ENCODE measurements at regions not wholly inside any gene's neighbourhood (a gene's known extent, or its start where the extent isn't known, plus 50 kb on each side); places are given as distances from the start of the nearest gene placed in this dataset.
"Not testable (repeated sequence)": the region's sequence is repeated elsewhere in the genome, so short reads cannot be mapped to it uniquely, and the experiment has no call there.

- H3K9me3 ChIP-seq: no peaks in the 10 kb centered on the region
- no peak overlapping the region for H3K27ac ChIP-seq
- no peak for TF ChIP-seq CTCF (IDR thresholded peaks at IDR 0.05)
- H3K4me1 ChIP-seq (ENCODE audit: control insufficient read depth in 1 of 2, insufficient read depth in 1 of 2, low read depth in 1 of 2, low read length in 1 of 2): no peaks in the 10 kb centered on the region
- no peaks in the 10 kb centered on the region for H3K36me3 ChIP-seq
- H3K4me3 ChIP-seq (ENCODE audit: low read depth in 1 of 2, low read length in 1 of 2): no peak overlapping the region
- no peaks in the 10 kb centered on the region for H3K27me3 ChIP-seq
Observed at GRCh38 chr10:63806330-63806729, 285.1 kb downstream of the REEP3 start.

GRCh38 chr10:63812501-63812900 is 291.3 kb downstream of the REEP3 start:
- Histone ChIP-seq H3K4me1 (ENCODE audit: control insufficient read depth in 1 of 2, insufficient read depth in 1 of 2, low read depth in 1 of 2, low read length in 1 of 2) (no peaks in the 10 kb centered on the region), H3K36me3 (no peaks in the 10 kb centered on the region), H3K4me3 (ENCODE audit: low read depth in 1 of 2, low read length in 1 of 2) (no peak overlapping the region), H3K9me3 (no peaks in the 10 kb centered on the region), H3K27ac (no peak overlapping the region), H3K27me3 (no peaks in the 10 kb centered on the region)
- no peak for TF ChIP-seq CTCF (IDR thresholded peaks at IDR 0.05)

GRCh38 chr10:63819753-63820329 is 298.6 kb downstream of the REEP3 start:
- H3K27me3 ChIP-seq: no peaks in the 10 kb centered on the region

GRCh38 chr10:63822496-63822895 is 301.3 kb downstream of the REEP3 start:
- Histone ChIP-seq H3K27me3 (no peaks in the 10 kb centered on the region), H3K4me1 (ENCODE audit: control insufficient read depth in 1 of 2, insufficient read depth in 1 of 2, low read depth in 1 of 2, low read length in 1 of 2) (no peaks in the 10 kb centered on the region), H3K27ac (no peak overlapping the region), H3K4me3 (ENCODE audit: low read depth in 1 of 2, low read length in 1 of 2) (no peak overlapping the region), H3K36me3 (no peaks in the 10 kb centered on the region), H3K9me3 (no peaks in the 10 kb centered on the region)
- no peak for TF ChIP-seq CTCF (IDR thresholded peaks at IDR 0.05)

More at GRCh38 chr10:63819753-63820329, 298.6 kb downstream of the REEP3 start:
- no peak overlapping the region for H3K4me3 ChIP-seq (ENCODE audit: low read depth in 1 of 2, low read length in 1 of 2)
- no peak for TF ChIP-seq CTCF (IDR thresholded peaks at IDR 0.05)
- no peaks in the 10 kb centered on the region for H3K9me3 ChIP-seq
- H3K36me3 ChIP-seq: no peaks in the 10 kb centered on the region
- no peak overlapping the region for H3K27ac ChIP-seq
- H3K4me1 ChIP-seq (ENCODE audit: control insufficient read depth in 1 of 2, insufficient read depth in 1 of 2, low read depth in 1 of 2, low read length in 1 of 2): no peaks in the 10 kb centered on the region

- H3K4me1 ChIP-seq (ENCODE audit: control insufficient read depth in 1 of 2, insufficient read depth in 1 of 2, low read depth in 1 of 2, low read length in 1 of 2): no peaks in the 10 kb centered on the region
- H3K4me3 ChIP-seq (ENCODE audit: low read depth in 1 of 2, low read length in 1 of 2): no peak overlapping the region
- no peak for TF ChIP-seq CTCF (IDR thresholded peaks at IDR 0.05)
- H3K27me3 ChIP-seq: no peaks in the 10 kb centered on the region
- no peak overlapping the region for H3K27ac ChIP-seq
- H3K9me3 ChIP-seq: no peaks in the 10 kb centered on the region
- no peaks in the 10 kb centered on the region for H3K36me3 ChIP-seq
Observed at GRCh38 chr10:63825111-63825510, 303.9 kb downstream of the REEP3 start.

GRCh38 chr10:63825766-63826165 is 304.6 kb downstream of the REEP3 start:
- no peaks in the 10 kb centered on the region for H3K4me1 ChIP-seq (ENCODE audit: control insufficient read depth in 1 of 2, insufficient read depth in 1 of 2, low read depth in 1 of 2, low read length in 1 of 2)
- no peaks in the 10 kb centered on the region for H3K27me3 ChIP-seq
- H3K4me3 ChIP-seq (ENCODE audit: low read depth in 1 of 2, low read length in 1 of 2): no peak overlapping the region
- no peak overlapping the region for H3K27ac ChIP-seq
- H3K36me3 ChIP-seq: no peaks in the 10 kb centered on the region
- H3K9me3 ChIP-seq: no peaks in the 10 kb centered on the region
- TF ChIP-seq CTCF (IDR thresholded peaks at IDR 0.05): no peak

- H3K4me3 ChIP-seq (ENCODE audit: low read depth in 1 of 2, low read length in 1 of 2); H3K36me3 ChIP-seq; H3K27ac ChIP-seq; H3K4me1 ChIP-seq (ENCODE audit: control insufficient read depth in 1 of 2, insufficient read depth in 1 of 2, low read depth in 1 of 2, low read length in 1 of 2); H3K9me3 ChIP-seq; H3K27me3 ChIP-seq: not testable (repeated sequence)
Observed at GRCh38 chr10:63827018-63827417, 305.8 kb downstream of the REEP3 start.
